DND-41 (cell line): ENCODE measurements at regions not wholly inside any gene's neighbourhood (a gene's known extent, or its start where the extent isn't known, plus 50 kb on each side); places are given as distances from the start of the nearest gene placed in this dataset.

Source experiments
- ATAC-seq: fragments of 200-7000 bp; cut with Tn5 transposase; 3 replicates; pipeline ENCODE4 v1.9.1; 2021; ENCODE audit warnings: low read depth; ENCODE audit not compliant: insufficient read depth
- DNase-seq: peaks from one replicate; pipeline ENCODE4 v3.0.0-alpha.2; 2020
- H2AFZ ChIP-seq: 2 replicates; pipeline ENCODE4 v1.6.0; 2012; ENCODE audit warnings: low read depth, low read length
- H3K27ac ChIP-seq: 2 replicates; pipeline ENCODE4 v1.5.1; 2012; ENCODE audit warnings: low read length, inconsistent platforms
- H3K27me3 ChIP-seq: fragments of 200-600 bp; sonication (generic); 2 replicates; pipeline ENCODE4 v1.6.0; 2012; ENCODE audit warnings: low read length, mild to moderate bottlenecking, inconsistent platforms; ENCODE audit not compliant: insufficient read depth, poor library complexity
- H3K36me3 ChIP-seq: 2 replicates; pipeline ENCODE4 v1.5.1; 2012; ENCODE audit warnings: low read length, inconsistent platforms; ENCODE audit not compliant: insufficient read depth
- H3K4me1 ChIP-seq: 2 replicates; pipeline ENCODE4 v1.5.1; 2012; ENCODE audit warnings: mild to moderate bottlenecking, low read length; ENCODE audit not compliant: insufficient read depth
- H3K4me2 ChIP-seq: 2 replicates; pipeline ENCODE4 v1.6.0; 2012; ENCODE audit warnings: mild to moderate bottlenecking, moderate library complexity, low read length, inconsistent platforms; ENCODE audit not compliant: insufficient read depth
- H3K4me3 ChIP-seq, 2 experiments: fragments of 200-600 bp in 1 of 2; shearing (Covaris generic) in 1 of 2; 2 replicates each; pipeline ENCODE4 v1.5.1; 2012 to 2016; ENCODE audit warnings: inconsistent platforms in 2 of 2, low read length in 2 of 2, mild to moderate bottlenecking in 2 of 2, low read depth in 1 of 2, moderate library complexity in 1 of 2
- H3K79me2 ChIP-seq: 2 replicates; pipeline ENCODE4 v1.6.0; 2012; ENCODE audit warnings: low read length, inconsistent platforms; ENCODE audit not compliant: insufficient read depth
- H3K9ac ChIP-seq: 2 replicates; pipeline ENCODE4 v1.6.0; 2012; ENCODE audit warnings: low read depth, mild to moderate bottlenecking, inconsistent platforms, low read length, moderate library complexity
- H3K9me3 ChIP-seq: 2 replicates; pipeline ENCODE4 v1.5.1; 2012; ENCODE audit warnings: low read length, moderate library complexity, mild to moderate bottlenecking, inconsistent platforms; ENCODE audit not compliant: insufficient read depth, severe bottlenecking
- H4K20me1 ChIP-seq: 2 replicates; pipeline ENCODE4 v1.6.0; 2012; ENCODE audit warnings: low read length; ENCODE audit not compliant: insufficient read depth
- CTCF ChIP-seq: IDR thresholded peaks from 2 replicates; pipeline ENCODE4 v1.5.1; 2012; ENCODE audit warnings: borderline replicate concordance, low read length, moderate library complexity, mild to moderate bottlenecking; ENCODE audit not compliant: poor library complexity, severe bottlenecking; ENCODE audit errors: extremely low read depth
- EZH2 ChIP-seq: IDR thresholded peaks from 3 replicates; pipeline ENCODE4 v1.6.1; 2012; ENCODE audit warnings: borderline replicate concordance, low read depth, mild to moderate bottlenecking, moderate library complexity, low read length, inconsistent platforms; ENCODE audit not compliant: severe bottlenecking

DNA sequence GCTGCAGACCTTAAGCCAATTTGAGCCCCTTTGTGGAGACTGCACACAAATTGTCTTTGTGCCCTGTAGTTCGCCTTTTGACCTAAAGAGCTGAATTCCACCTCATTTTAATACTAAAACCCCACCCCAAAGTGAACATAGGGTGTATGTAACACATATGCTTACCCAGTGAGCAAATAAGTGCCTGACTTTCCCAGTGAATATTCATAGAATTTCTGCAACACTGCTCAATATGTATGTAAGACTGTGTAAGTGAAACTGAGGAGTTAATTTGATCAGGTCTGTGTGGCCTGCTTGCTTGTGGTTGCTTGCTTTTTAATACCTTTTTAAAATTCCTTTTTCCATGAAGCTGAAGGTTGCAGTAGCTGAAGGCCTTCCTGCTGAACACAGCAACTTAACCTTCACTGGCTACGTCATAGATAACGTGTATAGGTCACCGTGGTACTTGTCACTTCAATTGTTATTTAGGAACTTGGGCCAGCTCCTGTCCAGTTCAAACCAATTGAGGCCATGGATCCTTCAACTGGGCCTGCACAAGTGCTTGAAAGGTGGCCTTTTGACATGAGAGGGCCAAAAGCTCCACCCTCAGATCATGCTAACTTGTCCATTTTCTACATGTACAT, 131.7 kb upstream of the BTBD3 start:
- Histone ChIP-seq H3K79me2 (no peaks in the 10 kb centered on the region), H4K20me1 (no peaks in the 10 kb centered on the region), H3K9me3 (no peaks in the 10 kb centered on the region), H3K27ac (no peak overlapping the region), H3K9ac (no peak overlapping the region), H3K4me2 (no peak overlapping the region), H3K36me3 (no peaks in the 10 kb centered on the region), H2AFZ (no peak overlapping the region), H3K27me3 (no peaks in the 10 kb centered on the region), H3K4me3 (no peak overlapping the region), H3K4me1 (no peaks in the 10 kb centered on the region)
- no peak for ATAC-seq
- TF ChIP-seq EZH2: no peak
- no peak for TF ChIP-seq CTCF
- DNase-seq: no peak

DNA sequence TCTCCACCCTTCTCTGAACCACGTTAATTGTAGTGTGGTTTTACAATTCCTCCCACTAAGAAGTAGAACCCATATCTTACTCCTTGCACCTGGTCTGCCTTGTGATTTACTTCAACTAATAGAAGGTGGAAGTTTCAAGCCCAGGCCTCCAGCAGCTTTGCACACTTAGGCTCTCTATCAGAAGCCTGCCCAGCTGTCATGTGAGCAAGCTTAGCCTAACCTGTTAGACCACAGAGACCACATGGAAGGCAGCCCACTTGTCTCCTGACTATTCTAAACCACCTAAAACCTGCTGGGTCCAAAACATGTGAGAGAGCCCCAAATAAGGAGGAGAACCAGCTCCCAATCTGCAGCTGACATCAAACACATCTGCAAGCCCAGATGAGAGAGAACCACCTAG, 127.6 kb upstream of the BTBD3 start:
- Histone ChIP-seq H3K9ac (no peak overlapping the region), H2AFZ (no peak overlapping the region), H3K4me2 (no peak overlapping the region), H4K20me1 (no peaks in the 10 kb centered on the region), H3K4me1 (no peaks in the 10 kb centered on the region), H3K4me3 (no peak overlapping the region), H3K79me2 (no peaks in the 10 kb centered on the region), H3K27me3 (no peaks in the 10 kb centered on the region), H3K36me3 (no peaks in the 10 kb centered on the region), H3K27ac (no peak overlapping the region), H3K9me3 (no peaks in the 10 kb centered on the region)
- no peak for TF ChIP-seq CTCF
- no peak for TF ChIP-seq EZH2
- ATAC-seq: peak; percentile 50
- peak; percentile 5 for DNase-seq

DNA sequence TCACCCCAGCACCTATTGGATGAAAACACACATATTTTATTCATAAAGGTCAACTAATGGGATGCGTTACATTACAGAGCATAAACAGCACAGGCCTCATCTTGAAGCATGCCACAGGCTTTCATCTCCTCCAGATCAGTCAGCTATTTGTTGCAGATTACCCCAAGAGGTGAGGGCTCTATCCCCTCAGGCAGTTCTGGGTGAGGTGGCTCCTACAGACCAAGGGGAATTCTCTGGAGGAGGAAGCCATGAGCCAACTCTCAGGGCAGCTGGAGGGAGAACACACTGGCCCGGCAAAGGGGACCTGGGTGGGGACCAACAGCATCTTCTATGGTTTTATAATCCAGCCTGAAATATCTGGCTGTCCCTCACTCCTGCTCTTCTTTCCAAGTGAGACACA, 126.4 kb upstream of the BTBD3 start:
- Histone ChIP-seq H2AFZ (no peak overlapping the region), H3K9me3 (no peaks in the 10 kb centered on the region), H3K27ac (no peak overlapping the region), H3K36me3 (no peaks in the 10 kb centered on the region), H3K27me3 (no peaks in the 10 kb centered on the region), H3K4me1 (no peaks in the 10 kb centered on the region), H3K4me3 (no peak overlapping the region), H3K9ac (no peak overlapping the region), H4K20me1 (no peaks in the 10 kb centered on the region), H3K4me2 (no peak overlapping the region), H3K79me2 (no peaks in the 10 kb centered on the region)
- DNase-seq (no peak), ATAC-seq (no peak)
- TF ChIP-seq EZH2: no peak
- no peak for TF ChIP-seq CTCF
